ENCODE measurements at regions not wholly inside any gene's neighbourhood (a gene's known extent, or its start where the extent isn't known, plus 50 kb on each side); places are given as distances from the start of the nearest gene placed in this dataset.

- no peak for TF ChIP-seq ZBTB33 (IDR thresholded peaks at IDR 0.05; ENCODE audit: extremely low read depth, insufficient replicate concordance, low read length)
Measured at GRCh38 chr11:37298173-37298572, 700.1 kb upstream of the RAG2 start (continued).

- H2AFZ ChIP-seq (ENCODE audit: low read depth, low read length, poor library complexity, severe bottlenecking): no peak overlapping the region
- CTCF ChIA-PET: no interaction called here
- H4K20me1 ChIP-seq (ENCODE audit: insufficient read depth): no peaks in the 10 kb centered on the region
- no peaks in the 10 kb centered on the region for H3K36me3 ChIP-seq (ENCODE audit: control insufficient read depth in 1 of 2, insufficient read depth in 2 of 2, low read length in 2 of 2)
- H3K9ac ChIP-seq (ENCODE audit: low read length): no peak overlapping the region
- TF ChIP-seq ZNF274 (IDR thresholded peaks at IDR 0.05; ENCODE audit: low read depth, low read length) (no peak), EZH2 (IDR thresholded peaks at IDR 0.05) (no peak), CBX3 (IDR thresholded peaks at IDR 0.05; ENCODE audit: low read depth) (no peak), CEBPB (IDR thresholded peaks at IDR 0.05; ENCODE audit: low read depth) (no peak), ELF1 (IDR thresholded peaks at IDR 0.05; ENCODE audit: borderline replicate concordance, low read depth) (no peak), ATF3 (IDR thresholded peaks at IDR 0.05) (no peak), SRF (IDR thresholded peaks at IDR 0.05; ENCODE audit: low read depth) (no peak), EZH2phosphoT487 (IDR thresholded peaks at IDR 0.05; ENCODE audit: borderline replicate concordance) (no peak), SIN3A (IDR thresholded peaks at IDR 0.05; ENCODE audit: low read depth) (no peak), YY1 (IDR thresholded peaks at IDR 0.05; ENCODE audit: extremely low read depth, insufficient replicate concordance, low read depth, low read length) (no peak), POLR2AphosphoS5 (IDR thresholded peaks at IDR 0.05; ENCODE audit: low read depth, low read length) (no peak), SP1 (IDR thresholded peaks at IDR 0.05; ENCODE audit: low read depth) (no peak), JUND (IDR thresholded peaks at IDR 0.05) (no peak), REST (IDR thresholded peaks at IDR 0.05; ENCODE audit: low read depth) (no peak), EGR1 (IDR thresholded peaks at IDR 0.05; ENCODE audit: low read depth) (no peak), ZFX (IDR thresholded peaks at IDR 0.05) (no peak)
- no peaks in the 10 kb centered on the region for H3K27me3 ChIP-seq (ENCODE audit: insufficient read depth, low read length)
- no peak overlapping the region for H3K4me3 ChIP-seq (replicated peaks in 1 of 2; ENCODE audit: low read depth in 1 of 2, low read length in 2 of 2)
- H3K9me2 ChIP-seq (ENCODE audit: insufficient read depth): no peaks in the 10 kb centered on the region
- DNase-seq (ENCODE audit: low read depth, low spot score) (no peak), ATAC-seq (no peak)
- RAD21 ChIA-PET (ENCODE audit: low non-redundant PET in 1 of 2, low total read pairs in 2 of 2, uncharacterized antibody in 2 of 2, unreplicated experiment in 2 of 2): no interaction called here
- no peak overlapping the region for H3K4me2 ChIP-seq (ENCODE audit: low read length)
- BruUV-seq (replicated peaks): no TSS peak
- H3K4me1 ChIP-seq (ENCODE audit: control insufficient read depth in 1 of 2, insufficient read depth in 2 of 2, low read length in 2 of 2): no peaks in the 10 kb centered on the region
- POLR2A ChIA-PET: no interaction called here
- no peak overlapping the region for H3K27ac ChIP-seq (ENCODE audit: low read depth, low read length)
- no peaks in the 10 kb centered on the region for H3K79me2 ChIP-seq (ENCODE audit: insufficient read depth, low read length)
- intact Hi-C loops (cut with micrococcal nuclease): no loop called here
- peaks cover 0 to 22% of the 10 kb centered on the region in 2 experiments; a peak in 2 of 4 replicates for H3K9me3 ChIP-seq (ENCODE audit: control insufficient read depth in 1 of 2, insufficient read depth in 1 of 2, low read depth in 1 of 2, low read length in 2 of 2)
Measured at GRCh38 chr11:37286890-37287289, 688.9 kb upstream of the RAG2 start.
